NCI-H82 (cell line): ENCODE measurements at regions not wholly inside any gene's neighbourhood (a gene's known extent, or its start where the extent isn't known, plus 50 kb on each side); places are given as distances from the start of the nearest gene placed in this dataset.
A peak's percentile ranks its signal among the peaks of the same experiment; 100 is the strongest.

ENCODE experiments used
- DNase-seq: peaks from one replicate; lab custom pipeline; 2025; lab: John Stamatoyannopoulos, UW

DNA sequence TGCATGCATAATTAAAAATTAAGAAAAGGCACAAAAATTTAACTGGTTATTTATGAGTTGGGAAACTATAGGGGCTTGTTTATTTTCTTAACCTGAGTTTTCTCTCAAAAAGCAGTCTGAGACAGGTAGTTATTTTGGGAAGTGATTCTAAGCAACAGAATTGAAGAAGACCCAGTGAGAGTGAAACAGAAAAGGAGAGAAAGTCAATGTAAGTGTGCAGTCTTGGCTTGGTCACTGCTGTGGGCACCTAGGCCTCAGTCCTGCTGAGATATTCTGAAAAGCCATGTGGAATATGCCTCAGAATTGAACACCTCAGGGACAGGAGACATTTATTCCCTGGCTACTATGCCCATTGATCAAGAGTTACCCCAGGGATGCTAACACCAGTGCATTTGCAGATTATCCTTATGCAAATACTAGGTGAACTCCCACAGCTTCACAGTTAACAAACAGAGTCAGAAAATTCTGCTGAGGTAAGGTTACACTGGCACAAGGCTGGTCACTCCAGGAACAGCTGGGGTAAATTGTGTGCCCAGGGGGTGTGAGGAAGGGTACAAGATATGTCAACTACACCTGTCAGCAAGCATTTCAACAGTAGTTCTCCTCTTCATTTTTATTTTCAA, 222.7 kb downstream of the EFHB start:
- DNase-seq = no peak

DNA sequence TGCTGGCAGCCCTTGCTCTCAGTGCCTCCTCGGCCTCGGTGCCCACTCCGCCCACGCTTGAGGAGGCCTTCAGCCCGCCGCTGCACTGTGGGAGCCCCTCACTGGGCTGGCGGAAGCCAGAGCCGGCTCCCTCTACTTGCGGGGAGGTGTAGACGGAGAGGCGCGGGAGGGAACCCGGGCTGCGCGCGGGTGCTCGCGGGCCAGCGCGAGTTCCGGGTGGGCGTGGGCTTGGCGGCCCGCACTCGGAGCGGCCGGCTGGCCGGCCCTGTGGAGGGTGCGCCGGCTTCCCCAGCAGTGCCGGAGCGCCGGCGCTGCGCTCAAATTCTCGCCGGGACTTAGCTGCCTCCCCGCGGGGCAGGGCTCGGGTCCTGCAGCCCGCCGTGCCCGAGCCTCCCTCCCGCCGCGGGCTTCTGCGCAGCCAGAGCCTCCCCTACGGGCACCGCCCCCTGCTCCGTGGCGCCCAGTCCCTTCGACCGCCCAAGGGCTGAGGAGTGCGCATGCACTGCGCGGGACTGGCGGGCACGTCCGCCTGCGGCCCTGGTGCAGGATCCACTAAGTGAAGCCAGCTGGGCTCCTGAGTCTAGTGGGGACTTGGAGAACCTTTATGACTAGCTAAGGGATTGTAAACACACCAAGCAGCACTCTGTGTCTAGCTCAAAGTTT, 231.5 kb downstream of the EFHB start:
- no peak for DNase-seq

DNA sequence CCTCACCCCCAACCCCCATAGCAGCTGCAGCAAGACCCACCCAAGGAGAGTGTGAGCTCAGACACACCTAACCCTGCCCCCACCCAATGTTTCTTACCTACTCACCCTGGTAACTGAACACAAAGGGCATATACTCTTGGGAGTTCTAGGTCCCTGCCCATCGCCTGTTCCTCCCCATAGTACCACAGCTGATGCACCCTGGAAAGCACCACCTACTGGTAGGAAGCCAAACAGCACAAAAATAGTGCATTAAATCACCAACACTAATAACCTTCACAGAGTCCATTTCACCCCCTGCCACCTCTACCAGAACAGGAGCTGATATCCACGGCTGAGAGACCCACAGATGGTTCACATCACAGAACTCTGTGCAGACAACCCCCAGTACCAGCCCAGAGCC, 245.2 kb downstream of the EFHB start:
- DNase-seq = peak; percentile 1

DNA sequence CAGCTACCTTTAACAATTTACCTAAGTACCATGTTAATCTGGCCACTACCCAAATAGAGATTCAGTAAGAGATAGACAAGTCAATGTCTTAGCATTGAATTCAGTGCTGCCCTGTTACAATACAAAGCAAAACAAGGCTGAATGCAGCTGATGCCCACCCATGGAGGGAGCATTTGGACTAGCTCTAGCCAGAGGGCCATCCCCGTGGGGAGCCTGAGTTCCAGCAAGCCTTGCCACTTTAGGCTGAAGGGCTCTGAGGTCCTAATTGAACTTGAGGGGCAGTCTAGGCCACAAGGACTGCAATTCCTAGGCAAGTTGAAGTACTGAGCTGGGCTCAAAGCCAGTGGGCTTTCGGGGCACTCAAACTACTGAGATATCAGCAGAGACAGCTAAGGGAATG, 265.9 kb downstream of the EFHB start:
- DNase-seq = no peak

DNA sequence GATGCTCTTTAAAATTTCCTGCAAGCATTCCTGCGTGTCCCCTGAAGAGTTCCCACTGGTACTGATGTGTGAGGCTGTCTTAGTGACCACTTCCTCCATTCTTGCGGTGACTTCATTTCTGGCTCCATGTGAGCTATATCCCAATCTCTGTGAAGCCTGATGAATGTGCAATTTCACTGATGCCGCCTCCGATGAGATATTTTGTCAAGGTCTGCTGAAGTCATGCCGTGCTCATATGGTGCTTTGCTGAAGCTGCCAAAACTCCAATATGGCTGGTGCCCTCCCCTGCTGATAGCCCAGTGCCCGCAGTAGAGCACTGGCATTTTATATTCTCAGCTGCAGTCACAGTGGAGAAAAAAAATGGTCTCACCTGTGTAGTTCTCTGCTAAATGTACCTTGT, 271.5 kb downstream of the EFHB start:
- no peak for DNase-seq

DNA sequence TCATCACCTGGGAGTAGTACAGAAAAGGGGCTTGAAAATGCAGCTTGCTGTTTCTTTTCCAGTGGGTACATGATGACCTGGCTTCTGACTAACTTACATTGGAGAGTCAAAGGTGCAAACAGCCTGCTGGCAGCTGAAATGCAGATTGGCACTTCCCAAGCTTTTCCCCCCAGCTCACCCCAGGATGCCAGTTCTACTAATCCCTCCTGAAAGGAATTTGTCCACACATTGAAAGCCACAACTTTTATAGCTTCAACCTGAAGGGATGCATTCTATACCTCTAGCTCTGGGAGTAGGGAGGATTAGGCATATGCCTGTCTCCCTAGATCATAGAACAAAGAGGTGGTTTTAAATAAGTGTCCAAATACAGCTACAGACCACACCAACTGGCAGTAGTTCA, 281.7 kb downstream of the EFHB start:
- no peak for DNase-seq

DNA sequence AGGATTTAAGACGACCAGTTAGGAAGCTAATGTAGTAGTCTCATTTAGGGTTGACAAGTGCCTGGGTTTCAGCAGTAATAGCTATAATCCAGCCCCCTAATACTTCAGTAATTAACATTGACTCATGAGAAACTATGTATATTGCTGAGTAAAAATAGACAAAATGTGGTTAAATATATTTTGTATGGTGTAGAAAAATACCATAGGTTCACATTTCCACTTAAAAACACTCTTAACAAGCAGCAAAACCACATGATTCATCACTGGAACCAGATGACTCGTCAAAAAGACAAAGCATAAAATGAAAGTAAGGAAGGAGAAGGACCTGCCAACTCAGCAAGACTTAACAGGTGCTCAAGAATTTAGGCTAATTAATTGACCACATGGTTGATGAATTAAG, 288.9 kb downstream of the EFHB start:
- peak; percentile 2 for DNase-seq

DNA sequence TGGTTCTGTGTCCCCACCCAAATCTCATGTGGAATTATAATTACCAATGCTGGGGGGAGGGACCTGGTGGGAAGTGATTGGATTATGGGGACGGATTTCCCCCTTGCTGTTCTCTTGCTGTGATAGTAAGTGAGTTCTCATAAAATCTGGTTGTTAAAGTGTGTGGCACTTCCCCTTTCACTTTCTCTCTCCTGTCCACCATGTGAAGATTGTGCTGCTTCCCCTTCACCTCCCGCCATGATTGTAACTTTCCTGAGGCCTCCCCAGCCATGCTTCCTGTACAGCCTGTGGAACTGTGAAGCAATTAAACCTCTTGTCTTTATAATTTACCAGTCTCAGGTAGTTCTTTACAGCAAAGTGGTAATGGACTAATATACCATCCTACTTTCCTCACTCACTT, 289.6 kb downstream of the EFHB start:
- DNase-seq = no peak

DNA sequence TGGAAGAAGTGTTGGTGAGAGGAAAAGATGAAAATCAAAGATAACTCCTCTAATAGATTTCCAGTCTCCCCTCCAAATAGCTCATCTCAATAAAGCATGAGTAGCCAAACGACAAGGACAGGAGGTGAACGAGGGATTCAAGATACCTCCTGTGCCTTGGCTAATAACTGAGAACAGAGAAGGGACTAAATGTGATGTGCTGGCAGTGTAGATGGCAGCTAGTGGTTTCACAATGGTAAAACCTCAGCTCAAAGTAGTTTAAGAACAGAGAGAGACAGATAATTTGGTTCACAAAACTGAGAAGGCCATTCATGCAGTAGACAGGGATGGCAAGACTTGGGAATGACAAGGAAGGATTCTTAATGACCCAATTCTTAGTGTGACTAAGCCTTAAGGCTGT, 292.6 kb downstream of the EFHB start:
- DNase-seq = no peak

DNA sequence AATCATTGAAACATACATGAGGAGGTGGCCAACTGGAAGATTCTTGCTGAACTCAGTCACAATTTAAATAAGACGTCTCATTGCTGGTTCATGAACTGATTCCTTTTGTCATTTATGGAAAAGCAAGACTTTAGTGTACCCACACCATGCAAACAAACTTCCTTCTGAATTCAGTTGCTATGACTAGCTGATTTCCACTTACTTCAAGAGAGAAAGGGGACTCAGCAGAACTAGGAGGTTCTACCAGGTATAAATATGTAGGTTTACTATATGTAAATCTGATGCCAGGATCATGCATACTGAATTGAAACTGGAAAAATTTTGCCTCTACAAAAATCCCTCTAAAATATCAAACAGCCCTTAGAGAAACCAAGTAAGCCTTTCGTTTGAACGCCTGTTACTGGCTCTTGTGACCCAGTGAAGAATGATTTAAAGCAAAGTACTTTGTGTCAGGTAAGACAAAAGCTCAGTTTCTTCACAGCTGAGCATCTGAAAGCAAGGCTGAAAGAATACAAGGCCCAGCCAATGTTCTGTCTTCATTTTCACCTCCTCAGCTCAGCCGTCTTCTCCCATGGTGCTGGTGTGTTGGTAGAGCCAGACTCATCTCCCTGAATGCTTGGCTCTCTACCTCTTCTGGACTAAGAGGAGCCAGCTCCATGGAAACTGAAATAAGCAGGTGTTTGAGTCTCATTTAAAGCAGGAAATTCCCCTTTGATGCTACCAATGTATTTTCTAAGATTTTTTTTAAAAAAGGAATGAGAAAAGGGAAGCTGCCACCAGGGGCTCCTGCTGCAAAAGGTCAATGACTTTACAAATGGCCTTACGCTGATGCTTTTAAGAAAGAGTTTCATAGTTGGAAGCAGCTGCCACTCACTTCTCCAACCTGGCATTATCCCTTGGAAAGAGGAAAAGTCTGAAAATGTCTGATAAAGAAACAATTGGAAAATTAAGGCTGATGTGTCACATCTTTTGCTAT, 301.6 kb downstream of the EFHB start:
- DNase-seq = no peak

DNA sequence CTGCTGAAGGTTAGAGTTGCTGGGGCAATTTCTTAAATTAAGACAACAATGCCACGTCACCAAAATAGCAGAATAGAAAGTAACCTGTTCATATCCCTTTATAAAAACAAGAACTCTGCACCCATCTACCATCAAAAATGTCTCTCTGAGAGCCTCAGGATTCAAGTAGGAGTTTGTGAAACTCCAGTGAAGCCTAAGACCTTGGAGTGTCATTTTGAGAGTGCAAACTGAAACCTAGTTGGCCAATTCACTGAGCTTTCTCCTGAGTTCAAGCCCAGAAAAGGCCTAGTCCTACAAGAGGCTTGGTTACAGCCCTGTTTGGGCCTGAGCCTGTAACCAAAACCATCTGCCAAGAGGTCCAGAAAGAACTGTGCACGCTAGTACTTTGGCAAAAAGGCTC, 335.1 kb downstream of the EFHB start:
- DNase-seq = no peak

DNA sequence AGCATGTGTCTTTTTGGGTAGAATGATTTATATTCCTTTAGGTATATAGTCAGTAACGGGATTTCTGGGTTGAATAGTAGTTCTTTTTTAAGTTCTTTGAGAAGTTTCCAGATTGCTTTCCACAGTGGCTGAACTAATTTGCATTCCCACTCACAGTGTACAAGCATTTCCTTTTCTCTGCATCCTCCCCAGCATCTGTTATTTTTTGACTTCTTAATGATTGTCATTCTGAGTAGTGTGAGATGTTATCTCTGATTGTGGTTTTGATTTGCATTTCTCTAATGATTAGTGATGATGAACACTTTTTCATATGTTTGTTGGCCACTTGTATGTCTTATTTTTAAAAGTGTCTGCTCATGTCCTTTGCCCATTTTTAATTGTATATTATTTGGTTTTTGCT, 337.6 kb downstream of the EFHB start:
- no peak for DNase-seq

DNA sequence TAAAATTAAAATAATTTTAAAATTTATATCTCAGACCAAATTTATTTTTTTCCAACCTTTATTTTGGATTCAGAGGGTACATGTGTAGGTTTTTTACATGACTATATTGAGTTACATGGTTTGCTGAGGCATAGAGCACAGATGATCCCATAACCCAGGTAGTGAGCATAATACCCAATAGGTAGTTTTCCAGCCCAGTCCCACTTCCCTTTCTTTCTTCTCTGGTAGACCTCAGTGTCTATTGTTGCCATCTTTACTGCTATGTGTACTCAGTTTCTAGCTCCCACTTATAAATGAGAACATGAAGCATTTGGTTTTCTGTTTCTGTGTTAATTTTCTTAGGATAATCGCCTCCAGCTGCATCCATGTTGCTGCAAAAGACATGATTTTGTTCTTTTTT, 338.1 kb downstream of the EFHB start:
- no peak for DNase-seq
